LHCN-M2 (cell line): ENCODE measurements at regions not wholly inside any gene's neighbourhood (a gene's known extent, or its start where the extent isn't known, plus 50 kb on each side); places are given as distances from the start of the nearest gene placed in this dataset.
"Not testable (repeated sequence)": the region's sequence is repeated elsewhere in the genome, so short reads cannot be mapped to it uniquely, and the experiment has no call there.

Experiments used
- DNase-seq: peaks from one replicate; pipeline ENCODE4 v3.0.0-alpha.2; 2012; ENCODE audit warnings: low read depth

- no peak for DNase-seq
Measured at GRCh38 chr1:38508232-38508631, 351.3 kb downstream of the RRAGC start.

GRCh38 chr1:38507563-38507962, 352.0 kb downstream of the RRAGC start:
- no peak for DNase-seq

DNA sequence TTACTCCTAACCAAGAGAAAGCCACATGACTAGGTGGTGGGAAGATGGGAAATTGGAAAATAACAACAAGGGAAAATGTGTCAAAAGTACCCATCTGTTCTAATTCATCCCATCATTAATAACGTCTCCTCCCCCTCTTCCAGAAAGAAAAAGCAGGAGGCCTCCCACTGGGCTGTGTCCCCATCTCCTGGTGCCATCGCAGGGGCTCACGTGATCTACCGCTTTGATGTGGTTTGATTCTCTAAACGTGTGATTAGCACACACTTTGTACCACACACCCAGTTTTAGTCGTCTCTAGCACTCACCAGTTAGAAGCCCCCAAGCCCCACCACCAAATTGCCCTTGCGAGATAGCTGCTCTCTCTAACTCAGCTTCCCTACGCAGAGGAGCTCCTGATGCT, 353.6 kb downstream of the RRAGC start:
- DNase-seq: no peak

DNA sequence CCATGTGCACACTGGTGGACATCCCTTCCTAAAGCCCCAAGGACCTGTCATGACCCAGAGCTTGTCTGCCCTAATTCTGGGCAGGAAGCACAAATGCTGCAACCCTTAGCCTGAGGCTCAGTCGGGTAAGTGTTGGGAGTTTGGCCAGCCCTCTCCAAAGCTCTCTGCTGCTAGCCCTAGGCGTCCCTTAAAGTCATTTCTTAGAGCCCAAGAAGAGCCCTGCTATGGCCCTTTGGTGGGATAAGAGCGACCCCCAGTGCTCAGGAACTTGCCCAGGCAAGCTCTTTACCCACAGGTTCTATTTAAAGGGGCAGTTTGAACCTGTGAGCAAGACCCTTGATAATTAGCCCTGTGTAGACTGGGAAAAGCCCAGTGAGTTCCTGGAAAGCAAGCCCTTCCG, 356.8 kb downstream of the RRAGC start:
- DNase-seq: peak; percentile 5

DNA sequence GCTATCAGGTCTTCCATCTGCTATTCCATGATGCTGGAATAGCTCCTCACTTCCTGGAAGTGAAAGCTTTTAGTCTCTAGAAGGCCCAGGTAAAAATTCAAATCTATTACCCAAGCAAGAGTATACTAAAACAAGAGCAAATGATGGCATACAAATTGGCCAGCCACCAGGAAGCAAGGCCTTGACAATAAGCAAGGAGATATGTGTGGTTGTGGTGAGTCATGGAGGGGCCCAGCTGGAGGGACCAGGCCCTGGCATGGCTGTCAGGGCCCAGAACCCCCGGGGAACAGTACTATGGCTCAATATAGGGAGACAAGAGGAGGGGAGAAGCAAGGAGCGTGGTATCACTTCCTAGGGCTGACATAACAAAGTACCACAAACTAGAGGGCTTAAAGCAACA, 358.7 kb downstream of the RRAGC start:
- DNase-seq: no peak

DNA sequence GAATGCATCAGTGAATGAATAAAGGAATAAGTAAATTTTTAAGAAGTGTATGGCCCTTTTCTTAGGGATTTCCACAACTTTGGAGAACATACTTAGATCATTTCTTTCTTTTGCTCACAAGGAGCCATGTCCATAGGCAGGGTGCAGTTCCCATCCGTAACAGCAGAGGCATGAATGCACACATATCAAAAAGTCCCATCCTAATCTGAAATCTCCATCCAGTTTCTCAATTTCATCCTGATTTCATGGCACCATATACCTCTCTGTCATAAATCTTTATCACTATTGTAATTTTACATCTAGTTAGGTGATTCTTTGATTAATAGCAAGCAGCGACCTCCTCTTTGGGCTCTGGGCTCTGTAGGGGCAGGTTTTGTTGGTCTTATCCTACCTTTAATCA, 359.2 kb downstream of the RRAGC start:
- DNase-seq: no peak

DNA sequence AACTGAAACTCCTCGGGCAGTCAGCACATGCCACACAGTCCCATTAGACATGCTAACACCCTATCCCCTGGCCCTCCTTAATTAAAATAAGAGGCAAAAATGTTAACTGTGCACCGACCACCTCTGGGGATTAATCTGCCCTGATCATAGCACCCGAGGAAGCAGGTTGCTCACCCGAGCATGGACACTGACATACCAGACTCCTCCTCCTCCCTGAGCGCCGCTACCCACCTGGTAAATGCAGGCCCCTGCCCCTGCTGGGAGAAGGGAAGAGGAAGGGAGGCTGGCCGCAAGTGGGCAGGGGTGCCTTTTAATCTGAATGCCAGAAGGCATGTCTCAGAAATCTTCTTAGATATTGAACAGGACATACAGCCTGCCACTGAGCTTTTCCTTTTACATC, 360.9 kb downstream of the RRAGC start:
- no peak for DNase-seq

GRCh38 chr1:38497921-38498656, 361.5 kb downstream of the RRAGC start:
- no peak for DNase-seq

DNA sequence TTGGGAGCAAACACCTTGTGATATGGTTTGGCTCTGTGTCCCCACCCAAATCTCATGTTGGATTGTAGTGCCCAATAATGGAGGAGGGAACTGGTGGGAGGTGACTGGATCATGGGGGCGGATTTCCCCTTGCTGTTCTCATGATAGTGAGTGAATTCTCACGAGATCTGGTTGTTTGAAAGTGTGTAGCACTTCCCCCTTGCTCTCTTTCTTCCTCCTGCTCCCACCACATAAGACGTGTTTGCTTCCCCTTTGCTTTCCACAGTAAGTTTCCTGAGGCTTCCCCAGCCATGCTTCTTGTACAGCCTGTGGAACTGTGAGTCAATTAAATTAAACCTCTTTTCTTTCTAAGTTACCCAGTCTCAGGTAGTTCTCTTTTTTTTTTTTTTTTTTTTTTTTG, 366.3 kb downstream of the RRAGC start:
- not testable (repeated sequence) for DNase-seq

- DNase-seq: no peak
Measured at GRCh38 chr1:38489844-38490270, 369.7 kb downstream of the RRAGC start.

DNA sequence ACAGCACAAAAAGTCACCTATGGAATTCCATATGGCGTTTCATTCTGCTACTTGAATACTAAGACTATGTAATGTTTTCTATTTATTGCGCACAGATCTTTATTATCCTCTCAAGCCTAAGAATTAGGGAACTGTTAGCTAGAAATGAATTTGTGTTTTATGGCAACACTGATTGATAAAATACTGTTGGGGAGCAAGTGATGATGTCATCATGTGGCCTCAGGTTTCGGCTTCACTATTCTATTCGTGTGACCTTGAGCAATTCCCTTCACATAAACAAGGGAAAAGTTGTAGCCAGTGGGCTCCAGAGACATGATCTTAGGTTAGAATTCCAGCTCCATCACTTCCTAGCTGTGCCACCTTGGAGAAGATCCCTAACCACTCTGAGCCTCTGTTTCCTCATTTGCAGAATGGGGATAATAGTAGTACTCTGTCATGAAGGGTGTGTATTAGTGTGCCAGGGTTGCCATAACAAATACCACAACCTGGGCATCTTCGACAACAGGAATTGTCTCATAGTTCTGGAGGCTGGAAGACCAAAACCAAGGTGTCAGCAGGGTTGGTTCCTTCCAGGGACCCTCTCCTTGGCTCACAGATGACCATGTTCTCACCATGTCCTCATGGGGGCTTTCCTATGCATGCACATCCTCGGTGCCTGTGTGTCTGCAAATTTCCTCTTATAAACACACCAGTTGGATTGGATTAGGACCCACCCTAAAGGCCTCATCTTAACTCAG, 371.2 kb downstream of the RRAGC start:
- DNase-seq: no peak

- no peak for DNase-seq
Measured at GRCh38 chr1:38487396-38487795, 372.2 kb downstream of the RRAGC start.

GRCh38 chr1:38486085-38486484, 373.5 kb downstream of the RRAGC start:
- DNase-seq: no peak

DNA sequence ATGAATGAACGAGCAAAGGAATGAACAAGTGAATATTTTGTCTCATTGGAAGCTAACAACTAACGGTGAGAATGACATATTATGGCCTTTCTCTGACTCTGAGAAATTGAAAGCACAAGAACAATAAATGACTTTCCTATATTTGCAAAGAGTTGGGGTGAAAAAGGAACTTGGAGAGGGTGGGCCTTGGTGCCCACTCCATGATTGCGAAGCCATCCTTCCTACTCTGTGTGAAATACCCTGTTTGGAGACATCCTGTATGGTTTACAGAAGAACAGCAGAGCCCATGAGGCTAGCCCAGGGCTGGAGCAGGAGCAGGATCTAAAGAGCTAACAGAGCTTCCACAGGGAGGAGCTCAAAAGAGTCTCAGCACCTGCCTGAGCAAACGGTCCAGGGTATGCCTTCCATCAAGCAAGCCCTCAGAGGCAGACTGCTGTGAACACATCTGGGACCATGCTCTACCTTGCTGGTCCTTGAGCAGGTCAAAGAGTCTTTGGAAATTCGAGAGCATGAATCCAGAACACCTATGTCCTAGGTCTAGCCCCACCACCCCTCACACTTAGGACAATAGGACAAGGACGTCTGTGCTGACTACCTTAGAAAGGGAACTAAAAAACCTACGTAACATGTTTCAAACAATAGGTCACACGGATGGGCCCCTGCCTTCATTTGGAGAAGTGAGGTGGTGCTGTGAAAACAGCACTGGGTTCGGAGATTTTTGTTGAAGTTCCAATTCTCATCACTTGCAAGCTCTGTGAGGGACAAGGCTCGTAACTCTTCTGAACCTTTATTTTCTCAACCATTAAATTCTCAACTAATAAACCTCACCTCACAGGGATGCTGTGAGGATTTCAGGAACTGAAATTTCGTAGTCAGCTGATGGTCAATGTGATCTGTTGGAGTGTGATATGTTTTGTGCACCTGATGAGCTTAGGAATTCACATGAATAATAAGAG, 377.4 kb downstream of the RRAGC start:
- no peak for DNase-seq

GRCh38 chr1:38479662-38480061, 379.9 kb downstream of the RRAGC start:
- DNase-seq: not testable (repeated sequence)

GRCh38 chr1:38477811-38478210, 381.8 kb downstream of the RRAGC start:
- DNase-seq: no peak

- no peak for DNase-seq
Measured at GRCh38 chr1:38476850-38477178, 382.8 kb downstream of the RRAGC start.

DNA sequence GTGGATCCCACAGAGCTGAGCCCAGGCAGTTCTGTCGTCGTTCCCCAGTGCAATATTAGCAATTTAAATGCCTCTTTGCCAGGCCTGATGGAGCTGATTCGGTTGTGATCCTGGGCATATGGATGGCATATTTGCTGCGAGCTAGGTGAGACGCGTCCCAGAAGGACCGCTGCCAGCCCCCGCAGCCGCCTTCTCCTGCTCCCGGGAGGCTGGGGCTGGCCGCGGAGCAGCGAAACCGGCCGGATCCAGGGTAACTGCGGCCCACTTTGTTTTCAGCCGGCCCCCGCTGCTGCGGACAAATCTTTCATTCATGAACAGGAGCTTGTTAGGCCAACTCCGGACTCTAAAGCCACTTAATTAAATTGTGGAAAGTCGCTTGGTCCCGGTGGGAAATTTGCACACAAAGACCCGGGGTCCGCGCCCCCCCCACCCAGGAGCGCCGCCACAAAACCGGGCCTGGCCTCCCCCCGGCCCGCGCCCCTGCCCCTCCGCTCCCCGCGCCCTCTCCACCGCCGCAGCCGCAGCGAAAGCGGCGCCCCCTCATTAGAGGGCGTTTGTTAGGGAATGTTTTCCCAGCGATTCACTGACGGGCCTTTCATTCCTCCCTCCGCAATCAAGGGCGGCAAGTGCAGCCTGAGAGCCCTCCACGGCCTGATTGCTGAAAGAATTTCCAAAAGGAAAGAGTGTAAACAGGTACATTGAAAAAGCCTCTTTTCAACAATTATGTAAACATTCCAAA, 383.3 kb downstream of the RRAGC start:
- no peak for DNase-seq

DNA sequence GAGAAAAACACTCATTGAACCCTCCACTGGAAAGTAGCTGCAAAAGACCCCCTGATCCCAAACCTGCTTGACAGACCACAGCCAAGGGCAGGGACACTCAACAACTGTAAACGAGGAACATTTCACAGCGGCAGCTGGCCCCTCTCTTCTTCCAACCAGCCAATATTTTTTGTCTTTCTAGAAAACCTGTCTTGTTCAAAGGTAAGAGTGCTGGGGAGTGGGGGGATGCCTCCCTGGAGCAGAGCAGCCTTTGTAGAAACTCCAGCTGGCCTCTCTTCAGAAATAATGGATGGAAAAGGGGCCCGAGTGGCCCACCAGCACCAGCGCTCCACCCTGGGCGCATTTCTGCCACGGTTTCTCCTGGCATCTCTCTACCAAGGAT, 384.0 kb downstream of the RRAGC start:
- DNase-seq: no peak

- no peak for DNase-seq
Measured at GRCh38 chr1:38474738-38475623, 384.6 kb downstream of the RRAGC start.

- no peak for DNase-seq
Measured at GRCh38 chr1:38466487-38466886, 393.1 kb downstream of the RRAGC start.
